Activated CD8-positive, alpha-beta memory T cell treated with anti-CD3 and anti-CD28 coated beads, Interleukin-2, amount 50 U/mL, for 4 hours (primary cell): ENCODE measurements at regions not wholly inside any gene's neighbourhood (a gene's known extent, or its start where the extent isn't known, plus 50 kb on each side); places are given as distances from the start of the nearest gene placed in this dataset.

Source experiments
- DNase-seq: peaks from one replicate; pipeline ENCODE4 v3.0.0-alpha.2; 2020

- DNase-seq: no peak
Observed at GRCh38 chr6:43861212-43861894, 91.3 kb downstream of the VEGFA start.

GRCh38 chr6:43860285-43860684 is 90.3 kb downstream of the VEGFA start:
- no peak for DNase-seq

- DNase-seq: no peak
Observed at GRCh38 chr6:43859213-43859612, 89.2 kb downstream of the VEGFA start.

- no peak for DNase-seq
Observed at GRCh38 chr6:43858161-43859153, 88.4 kb downstream of the VEGFA start.

GRCh38 chr6:43856005-43856765 is 86.2 kb downstream of the VEGFA start:
- no peak for DNase-seq

GRCh38 chr6:43855247-43855646 is 85.2 kb downstream of the VEGFA start:
- DNase-seq: no peak

GRCh38 chr6:43853066-43853650 is 83.1 kb downstream of the VEGFA start:
- DNase-seq: no peak

GRCh38 chr6:43852350-43852864 is 82.4 kb downstream of the VEGFA start:
- no peak for DNase-seq

- DNase-seq: no peak
Observed at GRCh38 chr6:43851204-43851865, 81.3 kb downstream of the VEGFA start.

- no peak for DNase-seq
Observed at GRCh38 chr6:43850314-43851203, 80.5 kb downstream of the VEGFA start.

GRCh38 chr6:43849844-43850243 is 79.8 kb downstream of the VEGFA start:
- DNase-seq: no peak

- DNase-seq: no peak
Observed at GRCh38 chr6:43848671-43849391, 78.8 kb downstream of the VEGFA start.

- DNase-seq: no peak
Observed at GRCh38 chr6:43847741-43848630, 78.0 kb downstream of the VEGFA start.

- DNase-seq: no peak
Observed at GRCh38 chr6:43846556-43846955, 76.5 kb downstream of the VEGFA start.

GRCh38 chr6:43845646-43846045 is 75.6 kb downstream of the VEGFA start:
- DNase-seq: no peak

- no peak for DNase-seq
Observed at GRCh38 chr6:43843669-43844171, 73.7 kb downstream of the VEGFA start.

- DNase-seq: no peak
Observed at GRCh38 chr6:43843097-43843645, 73.2 kb downstream of the VEGFA start.

- no peak for DNase-seq
Observed at GRCh38 chr6:43842231-43842794, 72.3 kb downstream of the VEGFA start.
